Ovary (tissue), 7 donors: ENCODE measurements at regions not wholly inside any gene's neighbourhood (a gene's known extent, or its start where the extent isn't known, plus 50 kb on each side); places are given as distances from the start of the nearest gene placed in this dataset.

ENCODE experiments used
- DNase-seq, 5 donors: peaks; one replicate each; pipeline ENCODE4 v3.0.0-alpha.2; 2019 to 2020
- H3K27ac ChIP-seq, 2 donors: fragments of 200-600 bp; one replicate each; pipeline versions ENCODE4 v1.5.1 to v1.8.0; 2019 to 2022
- H3K27me3 ChIP-seq: fragments of 200-600 bp; one replicate; pipeline ENCODE4 v1.8.0; 2022
- H3K36me3 ChIP-seq: fragments of 200-600 bp; sonication (generic); one replicate; pipeline ENCODE4 v1.5.1; 2019
- H3K4me1 ChIP-seq: one replicate; pipeline ENCODE4 v1.8.1; 2013; ENCODE audit warnings: mild to moderate bottlenecking, moderate library complexity; ENCODE audit not compliant: insufficient read depth
- H3K4me3 ChIP-seq: fragments of 200-600 bp; sonication (generic); one replicate; pipeline ENCODE4 v1.5.1; 2017
- H3K9me3 ChIP-seq, 2 donors: fragments of 200-600 bp in 1 of 2; sonication (generic) in 1 of 2; one replicate each; pipeline versions ENCODE4 v1.5.1 to v1.8.1; 2013 to 2019; ENCODE audit warnings: mild to moderate bottlenecking in 1 of 2, moderate library complexity in 1 of 2
- CTCF ChIP-seq, 3 donors: fragments of 450-650 bp in 2 of 3; fragments of 200-600 bp in 1 of 3; IDR thresholded peaks; one replicate each; pipeline versions ENCODE4 v1.5.1 to v1.8.0; 2016 to 2022; ENCODE audit warnings: antibody characterized with exemption in 3 of 3, mild to moderate bottlenecking in 1 of 3
- EP300 ChIP-seq: sonication (generic); formaldehyde crosslinking; IDR thresholded peaks from one replicate; pipeline ENCODE4 v1.6.1; 2017; ENCODE audit warnings: antibody characterized with exemption
- POLR2A ChIP-seq: fragments of 450-650 bp; IDR thresholded peaks from one replicate; pipeline ENCODE4 v1.6.1; 2017; ENCODE audit warnings: antibody characterized with exemption, mild to moderate bottlenecking, moderate library complexity
- WGBS, 3 donors: extraction: QIAGEN DNeasy Blood & Tissue Kit in 1 of 3; methylation state at CpG; one replicate each; pipeline versions ENCODE4 v1.1.5 to v1.1.7; 2013 to 2017; 5-methylcytosine and 5-hydroxymethylcytosine counted together
- intact Hi-C, 4 donors: fragments of 100-400 bp; cut with DNase I; formaldehyde crosslinking; loops; one replicate each; pipeline versions ENCODE4 v1.11.0 to v1.15.1; 2022 to 2023
- donor health status: DM: no; HTN: no; CAD: no; lungs with moderate emphysema.
- donor health status: DM: no; HTN: no; CAD: no.
- donor health status: Bipolar disorder and iron deficiency.
- donor health status: DM: no; HTN: no; CAD: no.
- donor health status: DM: yes; HTN: yes; CAD: no.

DNA sequence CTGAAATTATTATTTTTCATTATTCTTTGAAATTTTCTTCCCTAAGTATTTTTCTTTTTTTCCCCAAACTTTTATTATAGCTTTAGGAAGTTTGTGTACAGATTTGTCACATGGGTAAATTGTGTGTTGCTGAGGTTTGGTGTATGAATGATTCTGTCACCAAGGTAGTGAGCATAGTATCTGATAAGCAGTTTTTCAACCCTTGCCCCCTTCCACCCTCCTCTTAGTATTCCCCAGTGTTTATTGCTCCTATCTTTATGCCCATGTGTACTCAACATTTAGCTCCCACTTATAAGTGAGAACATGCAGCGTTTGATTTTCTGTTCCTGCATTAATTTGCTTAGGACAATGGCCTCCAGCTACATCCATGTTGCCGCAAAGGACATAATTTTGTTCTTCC is 103.9 kb upstream of the MAGEB2 start:
- H3K4me1 ChIP-seq, result no peaks in the 10 kb centered on the region
- DNase-seq, result no peak
- TF ChIP-seq CTCF (IDR thresholded peaks at IDR 0.05) (no peak), POLR2A (no peak), EP300 (no peak)
- no peaks in the 10 kb centered on the region for H3K36me3 ChIP-seq
- no peaks in the 10 kb centered on the region for H3K27me3 ChIP-seq
- intact Hi-C loops, result no loop called here
- H3K27ac ChIP-seq, result no peak overlapping the region
- no peaks in the 10 kb centered on the region for H3K9me3 ChIP-seq
- H3K4me3 ChIP-seq, result no peak overlapping the region
- 58 to 95% (median 89%) methylated on average over 2 of the region's 2 CpGs for WGBS, 3 donors

- Histone ChIP-seq H3K4me3 (no peak overlapping the region), H3K27me3 (no peaks in the 10 kb centered on the region), H3K27ac (no peak overlapping the region), H3K4me1 (no peaks in the 10 kb centered on the region), H3K36me3 (no peaks in the 10 kb centered on the region), H3K9me3 (no peaks in the 10 kb centered on the region)
- DNase-seq, result no peak
- intact Hi-C loops, result loop anchor here in 1 of 4 donors (10.0 kb wide), 1 partner anchor 353 kb away; no protein-coding TSS in a partner anchor
- WGBS, 3 donors, result 21 to 37% (median 29%) methylated on average over 4 of the region's 4 CpGs
- TF ChIP-seq CTCF (IDR thresholded peaks at IDR 0.05) (no peak), EP300 (no peak), POLR2A (no peak)
Measured at GRCh38 chrX:30141966-30142365, 73.4 kb upstream of the MAGEB2 start.

GRCh38 chrX:30144221-30144620 is 71.1 kb upstream of the MAGEB2 start:
- no peak for DNase-seq
- Histone ChIP-seq H3K36me3 (no peaks in the 10 kb centered on the region), H3K27ac (no peak overlapping the region), H3K4me1 (no peaks in the 10 kb centered on the region), H3K9me3 (no peaks in the 10 kb centered on the region), H3K4me3 (no peak overlapping the region), H3K27me3 (no peaks in the 10 kb centered on the region)
- intact Hi-C loops, result loop anchor here in 1 of 4 donors (10.0 kb wide), 1 partner anchor 351 kb away; no protein-coding TSS in a partner anchor
- TF ChIP-seq POLR2A (no peak), CTCF (IDR thresholded peaks at IDR 0.05) (no peak), EP300 (no peak)

- intact Hi-C loops, result loop anchor here in 1 of 4 donors (10.0 kb wide), 1 partner anchor 350 kb away; no protein-coding TSS in a partner anchor
- H3K27ac ChIP-seq, result no peak overlapping the region
- TF ChIP-seq EP300 (no peak), POLR2A (no peak), CTCF (IDR thresholded peaks at IDR 0.05) (no peak)
- H3K27me3 ChIP-seq, result no peaks in the 10 kb centered on the region
- no peaks in the 10 kb centered on the region for H3K36me3 ChIP-seq
- no peaks in the 10 kb centered on the region for H3K9me3 ChIP-seq
- DNase-seq, result no peak
- WGBS, 3 donors, result 61 to 73% (median 68%) methylated on average over 6 of the region's 6 CpGs
- no peak overlapping the region for H3K4me3 ChIP-seq
- H3K4me1 ChIP-seq, result no peaks in the 10 kb centered on the region
Measured at GRCh38 chrX:30144971-30145731, 70.2 kb upstream of the MAGEB2 start.
